GM12878 (cell line): ENCODE measurements at regions not wholly inside any gene's neighbourhood (a gene's known extent, or its start where the extent isn't known, plus 50 kb on each side); places are given as distances from the start of the nearest gene placed in this dataset.

ENCODE experiments used
- CREM ChIP-seq: IDR thresholded peaks from 2 replicates; pipeline ENCODE4 v1.6.1; 2014; ENCODE audit warnings: antibody characterized with exemption, low read depth
- EP300 ChIP-seq, 2 experiments: fragments of 150-350 bp in 1 of 2; IDR thresholded peaks; 2 replicates each; pipeline ENCODE4 v1.6.1; 2011 to 2012; ENCODE audit warnings: low read depth in 2 of 2, low read length in 2 of 2, borderline replicate concordance in 1 of 2, improper control_type of control experiment in 1 of 2, inconsistent platforms in 1 of 2; ENCODE audit not compliant: control insufficient read depth in 1 of 2
- HCFC1 ChIP-seq: fragments of 150-350 bp; IDR thresholded peaks from 2 replicates; pipeline ENCODE4 v1.6.1; 2014; ENCODE audit warnings: low read length
- NFIC ChIP-seq: IDR thresholded peaks from 2 replicates; pipeline ENCODE4 v1.6.1; 2012; ENCODE audit warnings: low read depth, mild to moderate bottlenecking, inconsistent platforms, low read length, moderate library complexity
- SIX5 ChIP-seq: IDR thresholded peaks from 2 replicates; pipeline ENCODE4 v1.6.1; 2011; ENCODE audit warnings: mild to moderate bottlenecking, low read depth, low read length, moderate library complexity; ENCODE audit not compliant: severe bottlenecking
- ZNF274 ChIP-seq: IDR thresholded peaks from one replicate; pipeline ENCODE4 v1.8.0; 2011; ENCODE audit not compliant: insufficient read length, insufficient read depth
- ZSCAN29 ChIP-seq: fragments of 450-650 bp; IDR thresholded peaks from 2 replicates; pipeline ENCODE4 v1.6.1; 2017; ENCODE audit warnings: mild to moderate bottlenecking, moderate library complexity
- TF ChIP-seq, protein P1 (sequence below): fragments of 450-650 bp; formaldehyde crosslinking; IDR thresholded peaks from 2 replicates; pipeline ENCODE4 v1.4.0; 2020; ENCODE audit warnings: mild to moderate bottlenecking, moderate library complexity
- TF ChIP-seq, protein P2 (sequence below): IDR thresholded peaks from 2 replicates; pipeline ENCODE4 v1.6.1; 2011; ENCODE audit warnings: low read depth, low read length, improper control_type of control experiment, borderline replicate concordance
- TF ChIP-seq, protein P3 (sequence below), 3 experiments: IDR thresholded peaks in 2 of 3; conservative IDR thresholded peaks in 1 of 3; 2 replicates each; pipeline ENCODE4 v1.5.1; 2011; ENCODE audit warnings: low read depth in 3 of 3, low read length in 3 of 3, mild to moderate bottlenecking in 3 of 3, control low read depth in 2 of 3, moderate library complexity in 2 of 3, inconsistent platforms in 1 of 3, mixed read lengths in 1 of 3; ENCODE audit not compliant: control insufficient read depth in 2 of 3, insufficient read depth in 1 of 3; ENCODE audit errors: extremely low read depth in 1 of 3
- TF ChIP-seq, protein P4 (sequence below): IDR thresholded peaks from 2 replicates; pipeline ENCODE4 v1.6.1; 2011; ENCODE audit warnings: borderline replicate concordance, low read depth, mild to moderate bottlenecking, moderate library complexity, mixed read lengths, low read length; ENCODE audit not compliant: insufficient read depth; ENCODE audit errors: extremely low read length

DNA sequence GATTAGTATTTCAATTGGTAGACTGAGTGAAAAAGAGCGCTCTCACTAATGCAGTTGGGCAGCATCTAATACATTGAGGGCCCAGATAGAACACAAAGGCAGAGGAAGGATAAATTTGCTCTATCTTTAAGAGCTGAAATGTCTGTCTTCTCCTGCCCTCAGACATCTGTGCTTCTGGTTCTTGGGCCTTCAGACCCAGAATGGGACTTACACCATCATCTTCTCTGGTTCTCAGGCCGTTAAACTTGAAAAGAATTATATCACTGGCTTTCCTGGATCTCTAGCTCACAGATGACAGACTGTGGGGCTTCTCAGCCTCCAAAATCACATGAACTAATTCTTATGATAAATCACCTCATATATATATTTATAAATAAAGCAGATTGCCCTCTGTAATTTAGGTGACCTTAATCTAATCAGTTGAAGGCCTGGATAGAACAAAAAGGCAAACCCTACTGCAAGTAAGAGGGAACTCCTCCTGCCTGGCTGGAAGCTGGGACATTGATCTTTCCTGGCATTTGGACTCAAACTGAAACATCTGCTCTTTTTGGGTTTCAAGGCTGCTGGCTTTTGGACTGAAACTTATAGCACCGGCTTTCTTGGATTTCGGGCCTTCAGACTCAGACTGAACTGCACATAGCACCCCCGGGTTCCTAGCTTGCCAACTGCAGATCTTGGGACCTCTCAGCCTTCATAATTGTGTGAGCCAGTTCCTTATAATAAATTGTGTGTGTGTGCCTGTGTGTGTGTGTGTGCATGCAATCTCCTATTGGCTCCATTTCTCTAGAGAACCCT, 390.4 kb upstream of the PLXNA2 start:
- TF ChIP-seq HCFC1 (no peak), ZNF274 (no peak), CREM (no peak), NFIC (no peak), EP300 (IDR thresholded peaks at IDR 0.05; ENCODE audit: borderline replicate concordance in 1 of 2, control insufficient read depth in 1 of 2, low read depth in 2 of 2, low read length in 2 of 2) (no peak), SIX5 (no peak), ZSCAN29 (no peak)
- TF ChIP-seq, protein P1, sequence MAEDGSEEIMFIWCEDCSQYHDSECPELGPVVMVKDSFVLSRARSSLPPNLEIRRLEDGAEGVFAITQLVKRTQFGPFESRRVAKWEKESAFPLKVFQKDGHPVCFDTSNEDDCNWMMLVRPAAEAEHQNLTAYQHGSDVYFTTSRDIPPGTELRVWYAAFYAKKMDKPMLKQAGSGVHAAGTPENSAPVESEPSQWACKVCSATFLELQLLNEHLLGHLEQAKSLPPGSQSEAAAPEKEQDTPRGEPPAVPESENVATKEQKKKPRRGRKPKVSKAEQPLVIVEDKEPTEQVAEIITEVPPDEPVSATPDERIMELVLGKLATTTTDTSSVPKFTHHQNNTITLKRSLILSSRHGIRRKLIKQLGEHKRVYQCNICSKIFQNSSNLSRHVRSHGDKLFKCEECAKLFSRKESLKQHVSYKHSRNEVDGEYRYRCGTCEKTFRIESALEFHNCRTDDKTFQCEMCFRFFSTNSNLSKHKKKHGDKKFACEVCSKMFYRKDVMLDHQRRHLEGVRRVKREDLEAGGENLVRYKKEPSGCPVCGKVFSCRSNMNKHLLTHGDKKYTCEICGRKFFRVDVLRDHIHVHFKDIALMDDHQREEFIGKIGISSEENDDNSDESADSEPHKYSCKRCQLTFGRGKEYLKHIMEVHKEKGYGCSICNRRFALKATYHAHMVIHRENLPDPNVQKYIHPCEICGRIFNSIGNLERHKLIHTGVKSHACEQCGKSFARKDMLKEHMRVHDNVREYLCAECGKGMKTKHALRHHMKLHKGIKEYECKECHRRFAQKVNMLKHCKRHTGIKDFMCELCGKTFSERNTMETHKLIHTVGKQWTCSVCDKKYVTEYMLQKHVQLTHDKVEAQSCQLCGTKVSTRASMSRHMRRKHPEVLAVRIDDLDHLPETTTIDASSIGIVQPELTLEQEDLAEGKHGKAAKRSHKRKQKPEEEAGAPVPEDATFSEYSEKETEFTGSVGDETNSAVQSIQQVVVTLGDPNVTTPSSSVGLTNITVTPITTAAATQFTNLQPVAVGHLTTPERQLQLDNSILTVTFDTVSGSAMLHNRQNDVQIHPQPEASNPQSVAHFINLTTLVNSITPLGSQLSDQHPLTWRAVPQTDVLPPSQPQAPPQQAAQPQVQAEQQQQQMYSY (CRISPR knock-in tag), result no peak
- TF ChIP-seq, protein P2, sequence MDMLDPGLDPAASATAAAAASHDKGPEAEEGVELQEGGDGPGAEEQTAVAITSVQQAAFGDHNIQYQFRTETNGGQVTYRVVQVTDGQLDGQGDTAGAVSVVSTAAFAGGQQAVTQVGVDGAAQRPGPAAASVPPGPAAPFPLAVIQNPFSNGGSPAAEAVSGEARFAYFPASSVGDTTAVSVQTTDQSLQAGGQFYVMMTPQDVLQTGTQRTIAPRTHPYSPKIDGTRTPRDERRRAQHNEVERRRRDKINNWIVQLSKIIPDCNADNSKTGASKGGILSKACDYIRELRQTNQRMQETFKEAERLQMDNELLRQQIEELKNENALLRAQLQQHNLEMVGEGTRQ, result no peak
- TF ChIP-seq, protein P3, sequence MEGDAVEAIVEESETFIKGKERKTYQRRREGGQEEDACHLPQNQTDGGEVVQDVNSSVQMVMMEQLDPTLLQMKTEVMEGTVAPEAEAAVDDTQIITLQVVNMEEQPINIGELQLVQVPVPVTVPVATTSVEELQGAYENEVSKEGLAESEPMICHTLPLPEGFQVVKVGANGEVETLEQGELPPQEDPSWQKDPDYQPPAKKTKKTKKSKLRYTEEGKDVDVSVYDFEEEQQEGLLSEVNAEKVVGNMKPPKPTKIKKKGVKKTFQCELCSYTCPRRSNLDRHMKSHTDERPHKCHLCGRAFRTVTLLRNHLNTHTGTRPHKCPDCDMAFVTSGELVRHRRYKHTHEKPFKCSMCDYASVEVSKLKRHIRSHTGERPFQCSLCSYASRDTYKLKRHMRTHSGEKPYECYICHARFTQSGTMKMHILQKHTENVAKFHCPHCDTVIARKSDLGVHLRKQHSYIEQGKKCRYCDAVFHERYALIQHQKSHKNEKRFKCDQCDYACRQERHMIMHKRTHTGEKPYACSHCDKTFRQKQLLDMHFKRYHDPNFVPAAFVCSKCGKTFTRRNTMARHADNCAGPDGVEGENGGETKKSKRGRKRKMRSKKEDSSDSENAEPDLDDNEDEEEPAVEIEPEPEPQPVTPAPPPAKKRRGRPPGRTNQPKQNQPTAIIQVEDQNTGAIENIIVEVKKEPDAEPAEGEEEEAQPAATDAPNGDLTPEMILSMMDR (IDR thresholded peaks at IDR 0.05 in 2 of 3, conservative IDR thresholded peaks at IDR 0.05 in 1 of 3; ENCODE audit: control insufficient read depth in 2 of 3, extremely low read depth in 1 of 3, insufficient read depth in 1 of 3, low read depth in 3 of 3, low read length in 3 of 3), result no peak
- TF ChIP-seq, protein P4, sequence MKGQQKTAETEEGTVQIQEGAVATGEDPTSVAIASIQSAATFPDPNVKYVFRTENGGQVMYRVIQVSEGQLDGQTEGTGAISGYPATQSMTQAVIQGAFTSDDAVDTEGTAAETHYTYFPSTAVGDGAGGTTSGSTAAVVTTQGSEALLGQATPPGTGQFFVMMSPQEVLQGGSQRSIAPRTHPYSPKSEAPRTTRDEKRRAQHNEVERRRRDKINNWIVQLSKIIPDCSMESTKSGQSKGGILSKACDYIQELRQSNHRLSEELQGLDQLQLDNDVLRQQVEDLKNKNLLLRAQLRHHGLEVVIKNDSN, result no peak
